Gastrocnemius medialis (tissue), 4 donors: ENCODE measurements at regions not wholly inside any gene's neighbourhood (a gene's known extent, or its start where the extent isn't known, plus 50 kb on each side); places are given as distances from the start of the nearest gene placed in this dataset.

Experiments used
- ATAC-seq, 2 donors: fragments of 150-250 bp; one replicate each; pipeline ENCODE4 v1.9.1; 2016
- DNase-seq, 2 donors: peaks; one replicate each; pipeline ENCODE4 v3.0.0-alpha.2; 2019
- H3K27ac ChIP-seq, 4 donors: fragments of 200-600 bp; sonication (generic); 1 replicate in 1 of 4; 2 replicates in 3 of 4; pipeline ENCODE4 v1.5.1; 2016 to 2018; ENCODE audit warnings: mild to moderate bottlenecking in 2 of 4, moderate library complexity in 1 of 4
- H3K27me3 ChIP-seq, 3 donors: fragments of 200-600 bp; sonication (generic) in 2 of 3; 1 replicate in 1 of 3; 2 replicates in 2 of 3; pipeline versions ENCODE4 v1.5.1 to v1.6.0; 2016 to 2019; ENCODE audit warnings: mild to moderate bottlenecking in 1 of 3, moderate library complexity in 1 of 3
- H3K36me3 ChIP-seq, 2 donors: fragments of 200-600 bp; sonication (generic) in 1 of 2; one replicate each; pipeline ENCODE4 v1.5.1; 2017 to 2018
- H3K4me1 ChIP-seq, 2 donors: fragments of 200-600 bp; sonication (generic) in 1 of 2; one replicate each; pipeline ENCODE4 v1.5.1; 2016 to 2017; ENCODE audit warnings: mild to moderate bottlenecking in 2 of 2
- H3K4me3 ChIP-seq, 4 donors: fragments of 200-600 bp; sonication (generic) in 3 of 4; 1 replicate in 1 of 4; 2 replicates in 3 of 4; pipeline ENCODE4 v1.5.1; 2016 to 2019; ENCODE audit warnings: mild to moderate bottlenecking in 2 of 4
- H3K9me3 ChIP-seq, 3 donors: fragments of 200-600 bp; sonication (generic) in 2 of 3; 1 replicate in 1 of 3; 2 replicates in 2 of 3; pipeline ENCODE4 v1.5.1; 2016 to 2019
- CTCF ChIP-seq, 5 experiments: fragments of 450-650 bp in 3 of 5; fragments of 200-600 bp in 2 of 5; sonication (generic) in 2 of 5; IDR thresholded peaks in 4 of 5; conservative IDR thresholded peaks in 1 of 5; 1 replicate in 4 of 5; 2 replicates in 1 of 5; pipeline ENCODE4 v1.5.1; 2016 to 2019; ENCODE audit warnings: antibody characterized with exemption in 5 of 5, mild to moderate bottlenecking in 3 of 5, moderate library complexity in 3 of 5
- POLR2A ChIP-seq, 2 donors: fragments of 450-650 bp; IDR thresholded peaks; one replicate each; pipeline ENCODE4 v1.6.1; 2017; ENCODE audit warnings: antibody characterized with exemption in 2 of 2, mild to moderate bottlenecking in 2 of 2, moderate library complexity in 2 of 2
- in situ Hi-C, 4 donors: fragments of 200-750 bp; cut with MboI; loops; one replicate each; pipeline versions ENCODE4 v1.15.0 to v1.8.0; 2017; ENCODE audit warnings: low sequenced_read_pairs in 4 of 4
- intact Hi-C: fragments of 100-400 bp; cut with DNase I; formaldehyde crosslinking; loops from one replicate; pipeline ENCODE4 v1.15.1; 2023; ENCODE audit warnings: low total_unique reads

- intact Hi-C loops (no loop called here), in situ Hi-C loops (no loop called here)
- ATAC-seq (no peak), DNase-seq (no peak)
- H3K4me3 ChIP-seq: no peak overlapping the region
- H3K9me3 ChIP-seq: no peaks in the 10 kb centered on the region
- TF ChIP-seq CTCF (IDR thresholded peaks at IDR 0.05 in 4 of 5, conservative IDR thresholded peaks at IDR 0.05 in 1 of 5) (no peak), POLR2A (IDR thresholded peaks at IDR 0.05) (no peak)
- H3K27me3 ChIP-seq: no peaks in the 10 kb centered on the region
- no peaks in the 10 kb centered on the region for H3K4me1 ChIP-seq
- no peak overlapping the region for H3K27ac ChIP-seq
- no peaks in the 10 kb centered on the region for H3K36me3 ChIP-seq
Measured at GRCh38 chr4:152247271-152247975, 288.5 kb downstream of the FBXW7 start.

- Histone ChIP-seq H3K4me1 (no peaks in the 10 kb centered on the region), H3K4me3 (no peak overlapping the region), H3K9me3 (no peaks in the 10 kb centered on the region), H3K36me3 (no peaks in the 10 kb centered on the region), H3K27me3 (no peaks in the 10 kb centered on the region), H3K27ac (no peak overlapping the region)
- TF ChIP-seq CTCF (IDR thresholded peaks at IDR 0.05 in 4 of 5, conservative IDR thresholded peaks at IDR 0.05 in 1 of 5) (no peak), POLR2A (IDR thresholded peaks at IDR 0.05) (no peak)
- DNase-seq (no peak), ATAC-seq (no peak)
- in situ Hi-C loops (no loop called here), intact Hi-C loops (no loop called here)
Measured at GRCh38 chr4:152246659-152247058, 289.2 kb downstream of the FBXW7 start.

- Histone ChIP-seq H3K4me1 (no peaks in the 10 kb centered on the region), H3K4me3 (no peak overlapping the region), H3K9me3 (no peaks in the 10 kb centered on the region), H3K36me3 (no peaks in the 10 kb centered on the region), H3K27ac (no peak overlapping the region), H3K27me3 (no peaks in the 10 kb centered on the region)
- ATAC-seq (no peak), DNase-seq (no peak)
- TF ChIP-seq POLR2A (IDR thresholded peaks at IDR 0.05) (no peak), CTCF (IDR thresholded peaks at IDR 0.05 in 4 of 5, conservative IDR thresholded peaks at IDR 0.05 in 1 of 5) (no peak)
- intact Hi-C loops (no loop called here), in situ Hi-C loops (no loop called here)
Measured at GRCh38 chr4:152245680-152246079, 290.2 kb downstream of the FBXW7 start.

DNA sequence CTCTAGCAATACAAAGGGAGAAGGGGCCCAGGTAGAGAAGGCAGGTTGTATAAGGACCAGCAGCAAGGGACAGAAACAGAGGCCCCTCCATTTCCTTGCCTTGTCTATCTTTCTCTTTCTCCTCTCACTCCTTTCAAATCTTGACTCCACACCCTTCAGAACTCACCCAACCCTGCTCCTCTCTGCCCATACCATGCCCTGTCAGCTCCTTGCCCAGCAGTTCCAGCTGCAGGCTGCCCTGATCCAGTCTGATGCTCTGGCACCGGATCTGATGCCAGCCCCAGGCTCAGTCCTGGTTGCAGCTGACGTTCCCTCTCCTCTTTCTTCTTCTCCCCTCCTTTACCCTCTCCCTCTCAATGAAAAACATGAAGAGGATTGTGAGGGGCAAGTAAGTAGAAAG lies 291.2 kb downstream of the FBXW7 start:
- in situ Hi-C loops (no loop called here), intact Hi-C loops (no loop called here)
- Histone ChIP-seq H3K9me3 (no peaks in the 10 kb centered on the region), H3K27ac (no peak overlapping the region), H3K27me3 (no peaks in the 10 kb centered on the region), H3K4me1 (no peaks in the 10 kb centered on the region), H3K36me3 (no peaks in the 10 kb centered on the region), H3K4me3 (no peak overlapping the region)
- ATAC-seq: no peak
- TF ChIP-seq CTCF (IDR thresholded peaks at IDR 0.05 in 4 of 5, conservative IDR thresholded peaks at IDR 0.05 in 1 of 5) (no peak), POLR2A (IDR thresholded peaks at IDR 0.05) (no peak)
- no peak for DNase-seq
